Activated CD8-positive, alpha-beta T cell treated with anti-CD3 and anti-CD28 coated beads for 36 hours (primary cell): ENCODE measurements at regions not wholly inside any gene's neighbourhood (a gene's known extent, or its start where the extent isn't known, plus 50 kb on each side); places are given as distances from the start of the nearest gene placed in this dataset.

Experiments
- ATAC-seq: fragments of 200-7000 bp; cut with Tn5 transposase; one replicate; pipeline ENCODE4 v1.10.0; 2021; ENCODE audit warnings: mild to moderate bottlenecking, moderate library complexity
- CTCF ChIA-PET: fragments of 350-600 bp; sonication (Branson Sonifier 250); formaldehyde crosslinking; loops from one replicate; lab custom pipeline; 2021; ENCODE audit warnings: antibody characterized with exemption; lab: Charles Lee
- POLR2A ChIA-PET: fragments of 350-600 bp; sonication (Branson Sonifier 250); formaldehyde crosslinking; loops from one replicate; lab custom pipeline; 2021; ENCODE audit warnings: antibody characterized with exemption; lab: Charles Lee
- DNase-seq: peaks from one replicate; pipeline ENCODE4 v3.0.0-alpha.2; 2020
- H3K27ac Mint-ChIP-seq: one replicate; pipeline ENCODE4 v1.8.0; 2021; ENCODE audit warnings: mild to moderate bottlenecking, mixed read lengths
- H3K27me3 Mint-ChIP-seq: one replicate; pipeline ENCODE4 v1.8.0; 2021; ENCODE audit warnings: mixed read lengths
- H3K36me3 Mint-ChIP-seq: one replicate; pipeline ENCODE4 v1.8.0; 2021; ENCODE audit warnings: low read depth, mixed read lengths
- H3K4me1 Mint-ChIP-seq: one replicate; pipeline ENCODE4 v1.8.0; 2021; ENCODE audit warnings: low read depth, mixed read lengths
- H3K4me3 Mint-ChIP-seq: one replicate; pipeline ENCODE4 v1.8.0; 2021; ENCODE audit warnings: mild to moderate bottlenecking, moderate library complexity, mixed read lengths
- H3K9me3 Mint-ChIP-seq: one replicate; pipeline ENCODE4 v1.8.0; 2021; ENCODE audit warnings: mixed read lengths
- CTCF ChIP-seq: fragments of 200-600 bp; IDR thresholded peaks from one replicate; pipeline ENCODE4 v1.8.0; 2022; ENCODE audit warnings: antibody characterized with exemption, mild to moderate bottlenecking
- intact Hi-C: fragments of 100-400 bp; cut with micrococcal nuclease; formaldehyde crosslinking; loops from one replicate; pipeline ENCODE4 v1.10.0; 2022

- TF ChIP-seq CTCF = peak; percentile 95
- Mint-ChIP-seq H3K27me3 (peaks cover 12% of the 10 kb centered on the region), H3K27ac (no peak overlapping the region), H3K36me3 (no peaks in the 10 kb centered on the region), H3K9me3 (no peaks in the 10 kb centered on the region), H3K4me1 (no peaks in the 10 kb centered on the region), H3K4me3 (no peak overlapping the region)
- DNase-seq (peak; percentile 70), ATAC-seq (peak; percentile 60)
- POLR2A ChIA-PET = interaction anchor here (1.0 kb wide), 1 partner anchor 259 kb away, joined by 3 read pairs; no protein-coding TSS in a partner anchor
- CTCF ChIA-PET = interaction anchor here (0.7 to 2.3 kb wide), 18 partner anchors 9 to 728 kb away, joined by 3 to 15 read pairs (median 4); no protein-coding TSS in a partner anchor
- intact Hi-C loops = loop anchor here (10.0 kb wide), 1 partner anchor 731 kb away; no protein-coding TSS in a partner anchor
Observed at GRCh38 chr22:49305214-49305965, 522.3 kb downstream of the BRD1 start.

- Mint-ChIP-seq H3K4me1 (no peaks in the 10 kb centered on the region), H3K4me3 (no peak overlapping the region), H3K27me3 (peaks cover 8% of the 10 kb centered on the region), H3K27ac (no peak overlapping the region), H3K36me3 (no peaks in the 10 kb centered on the region), H3K9me3 (no peaks in the 10 kb centered on the region)
- ATAC-seq (no peak), DNase-seq (no peak)
- intact Hi-C loops = loop anchor here (10.0 kb wide), 1 partner anchor 729 kb away; no protein-coding TSS in a partner anchor
- no peak for TF ChIP-seq CTCF
- CTCF ChIA-PET = interaction anchor here (1.1 to 2.3 kb wide), 5 partner anchors 8 to 17 kb away, joined by 4 to 15 read pairs (median 5); no protein-coding TSS in a partner anchor
- POLR2A ChIA-PET = interaction anchor here (1.0 kb wide), 1 partner anchor 257 kb away, joined by 3 read pairs; no protein-coding TSS in a partner anchor
Observed at GRCh38 chr22:49303781-49304461, 523.8 kb downstream of the BRD1 start.

GRCh38 chr22:49303061-49303735 is 524.5 kb downstream of the BRD1 start:
- H3K27ac Mint-ChIP-seq = no peak overlapping the region
- POLR2A ChIA-PET = interaction anchor here (0.7 kb wide), 1 partner anchor 30 kb away, joined by 4 read pairs; no protein-coding TSS in a partner anchor
- TF ChIP-seq CTCF = no peak
- ATAC-seq (no peak), DNase-seq (no peak)
- no peaks in the 10 kb centered on the region for H3K9me3 Mint-ChIP-seq
- CTCF ChIA-PET = no interaction called here
- H3K27me3 Mint-ChIP-seq = peaks cover 8% of the 10 kb centered on the region
- H3K4me1 Mint-ChIP-seq = no peaks in the 10 kb centered on the region
- intact Hi-C loops = loop anchor here (10.0 kb wide), 1 partner anchor 728 kb away; no protein-coding TSS in a partner anchor
- H3K36me3 Mint-ChIP-seq = no peaks in the 10 kb centered on the region
- H3K4me3 Mint-ChIP-seq = no peak overlapping the region

GRCh38 chr22:49302530-49302929 is 525.1 kb downstream of the BRD1 start:
- ATAC-seq = no peak
- H3K4me1 Mint-ChIP-seq = no peaks in the 10 kb centered on the region
- H3K4me3 Mint-ChIP-seq = no peak overlapping the region
- ChIA-PET POLR2A (interaction anchor here (0.7 kb wide), 1 partner anchor 30 kb away, joined by 4 read pairs; no protein-coding TSS in a partner anchor), CTCF (no interaction called here)
- H3K27ac Mint-ChIP-seq = no peak overlapping the region
- H3K27me3 Mint-ChIP-seq = peaks cover 5% of the 10 kb centered on the region
- intact Hi-C loops = loop anchor here (10.0 kb wide), 1 partner anchor 728 kb away; no protein-coding TSS in a partner anchor
- H3K36me3 Mint-ChIP-seq = no peaks in the 10 kb centered on the region
- no peaks in the 10 kb centered on the region for H3K9me3 Mint-ChIP-seq
- TF ChIP-seq CTCF = no peak
- DNase-seq = no peak
